GM19351 (cell line): ENCODE measurements at regions not wholly inside any gene's neighbourhood (a gene's known extent, or its start where the extent isn't known, plus 50 kb on each side); places are given as distances from the start of the nearest gene placed in this dataset.

ENCODE experiments used
- ATAC-seq: cut with Tn5 transposase; IDR thresholded peaks from one replicate; pipeline ENCODE4 v1.9.1; 2021; ENCODE audit warnings: mild to moderate bottlenecking, moderate library complexity; ENCODE audit not compliant: unreplicated experiment

GRCh38 chr4:186930024-186930423, 206.4 kb upstream of the FAT1 start:
- ATAC-seq: no peak

GRCh38 chr4:186931519-186931918, 207.9 kb upstream of the FAT1 start:
- ATAC-seq: no peak

- no peak for ATAC-seq
Observed at GRCh38 chr4:186932196-186932595, 208.5 kb upstream of the FAT1 start.

- no peak for ATAC-seq
Observed at GRCh38 chr4:186932631-186933187, 209.1 kb upstream of the FAT1 start.

GRCh38 chr4:186934244-186934643, 210.6 kb upstream of the FAT1 start:
- no peak for ATAC-seq

- no peak for ATAC-seq
Observed at GRCh38 chr4:186934841-186935443, 211.3 kb upstream of the FAT1 start.

GRCh38 chr4:186935901-186936300, 212.2 kb upstream of the FAT1 start:
- ATAC-seq: no peak

- no peak for ATAC-seq
Observed at GRCh38 chr4:186936496-186937375, 213.1 kb upstream of the FAT1 start.

GRCh38 chr4:186939226-186939625, 215.6 kb upstream of the FAT1 start:
- no peak for ATAC-seq

- no peak for ATAC-seq
Observed at GRCh38 chr4:186939766-186940165, 216.1 kb upstream of the FAT1 start.

GRCh38 chr4:186940476-186940875, 216.8 kb upstream of the FAT1 start:
- no peak for ATAC-seq

GRCh38 chr4:186942758-186943377, 219.2 kb upstream of the FAT1 start:
- ATAC-seq: no peak

- ATAC-seq: no peak
Observed at GRCh38 chr4:186943411-186943810, 219.8 kb upstream of the FAT1 start.

GRCh38 chr4:186946136-186946535, 222.5 kb upstream of the FAT1 start:
- no peak for ATAC-seq

GRCh38 chr4:186946682-186947294, 223.1 kb upstream of the FAT1 start:
- no peak for ATAC-seq

- ATAC-seq: no peak
Observed at GRCh38 chr4:186948361-186949242, 224.9 kb upstream of the FAT1 start.

GRCh38 chr4:186949847-186950246, 226.2 kb upstream of the FAT1 start:
- ATAC-seq: no peak

GRCh38 chr4:186952709-186953108, 229.1 kb upstream of the FAT1 start:
- ATAC-seq: no peak

GRCh38 chr4:186953599-186954260, 230.1 kb upstream of the FAT1 start:
- no peak for ATAC-seq

GRCh38 chr4:186954509-186954908, 230.9 kb upstream of the FAT1 start:
- ATAC-seq: no peak
